ENCODE measurements at regions not wholly inside any gene's neighbourhood (a gene's known extent, or its start where the extent isn't known, plus 50 kb on each side); places are given as distances from the start of the nearest gene placed in this dataset.

- TF ChIP-seq CTCF (IDR thresholded peaks at IDR 0.05 in 8 of 11, conservative IDR thresholded peaks at IDR 0.05 in 3 of 11), result no peak
- no peak for TF ChIP-seq POLR2A (IDR thresholded peaks at IDR 0.05)
- no peak for TF ChIP-seq POLR2AphosphoS5 (IDR thresholded peaks at IDR 0.05)
These were observed 125.8 kb upstream of the ATP2B2 start for GRCh38 chr3:10631224-10631623.
